Thymus (tissue), 11 donors: ENCODE measurements at regions not wholly inside any gene's neighbourhood (a gene's known extent, or its start where the extent isn't known, plus 50 kb on each side); places are given as distances from the start of the nearest gene placed in this dataset.

Source experiments
- DNase-seq, 9 donors: peaks; one replicate each; pipeline ENCODE4 v3.0.0-alpha.2; 2013; ENCODE audit warnings: low spot score in 9 of 9, low read depth in 6 of 9, missing footprints in 1 of 9
- H3K27ac ChIP-seq, 2 donors: one replicate each; pipeline ENCODE4 v1.5.1; 2013; ENCODE audit warnings: control low read depth in 1 of 2, low read depth in 1 of 2, low read length in 1 of 2, mild to moderate bottlenecking in 1 of 2, moderate library complexity in 1 of 2
- H3K27me3 ChIP-seq, 2 donors: one replicate each; pipeline ENCODE4 v1.5.1; 2013; ENCODE audit warnings: low read length in 1 of 2; ENCODE audit not compliant: control insufficient read depth in 2 of 2, insufficient read depth in 1 of 2
- H3K36me3 ChIP-seq, 2 donors: one replicate each; pipeline ENCODE4 v1.5.1; 2013; ENCODE audit warnings: low read length in 1 of 2, mild to moderate bottlenecking in 1 of 2, moderate library complexity in 1 of 2; ENCODE audit not compliant: control insufficient read depth in 2 of 2, insufficient read depth in 2 of 2
- H3K4me1 ChIP-seq, 2 donors: one replicate each; pipeline ENCODE4 v1.5.1; 2013; ENCODE audit warnings: low read length in 2 of 2; ENCODE audit not compliant: control insufficient read depth in 2 of 2, insufficient read depth in 2 of 2
- H3K4me3 ChIP-seq, 2 donors: one replicate each; pipeline ENCODE4 v1.5.1; 2013; ENCODE audit warnings: low read length in 2 of 2, control low read depth in 1 of 2, mild to moderate bottlenecking in 1 of 2
- H3K9me3 ChIP-seq, 2 donors: one replicate each; pipeline ENCODE4 v1.5.1; 2013; ENCODE audit warnings: low read length in 1 of 2, mild to moderate bottlenecking in 1 of 2; ENCODE audit not compliant: control insufficient read depth in 2 of 2, insufficient read depth in 1 of 2
- WGBS: extraction: QIAGEN DNeasy Blood & Tissue Kit; methylation state at CpG from one replicate; pipeline ENCODE4 v1.1.7; 2013; 5-methylcytosine and 5-hydroxymethylcytosine counted together
- donor health status: healthy.

DNA sequence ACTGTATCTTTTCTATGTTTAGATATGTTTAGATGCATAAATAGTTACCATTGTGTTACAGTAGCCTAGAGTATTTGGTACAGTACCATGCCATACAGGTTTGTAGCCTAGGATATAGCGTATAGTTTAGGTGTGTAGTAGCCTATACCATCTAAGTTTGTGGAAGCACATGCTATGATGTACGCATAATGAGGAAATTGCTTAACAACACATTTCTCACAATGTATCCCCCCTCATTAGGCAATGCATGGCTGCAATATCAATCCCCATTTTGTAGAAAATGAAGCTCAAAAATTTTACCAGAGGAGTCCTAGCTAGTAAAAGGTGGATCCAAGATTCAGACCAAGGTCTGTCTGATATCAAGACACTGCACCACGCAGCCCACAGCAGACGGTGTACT is 376.4 kb upstream of the NFE2L3 start:
- H3K36me3 ChIP-seq = no peaks in the 10 kb centered on the region
- no peaks in the 10 kb centered on the region for H3K9me3 ChIP-seq
- no peak for DNase-seq
- H3K27me3 ChIP-seq = no peaks in the 10 kb centered on the region
- H3K4me1 ChIP-seq = no peaks in the 10 kb centered on the region
- H3K4me3 ChIP-seq = no peak overlapping the region
- H3K27ac ChIP-seq = no peak overlapping the region
- WGBS = 96% methylated on average over 4 of the region's 4 CpGs

DNA sequence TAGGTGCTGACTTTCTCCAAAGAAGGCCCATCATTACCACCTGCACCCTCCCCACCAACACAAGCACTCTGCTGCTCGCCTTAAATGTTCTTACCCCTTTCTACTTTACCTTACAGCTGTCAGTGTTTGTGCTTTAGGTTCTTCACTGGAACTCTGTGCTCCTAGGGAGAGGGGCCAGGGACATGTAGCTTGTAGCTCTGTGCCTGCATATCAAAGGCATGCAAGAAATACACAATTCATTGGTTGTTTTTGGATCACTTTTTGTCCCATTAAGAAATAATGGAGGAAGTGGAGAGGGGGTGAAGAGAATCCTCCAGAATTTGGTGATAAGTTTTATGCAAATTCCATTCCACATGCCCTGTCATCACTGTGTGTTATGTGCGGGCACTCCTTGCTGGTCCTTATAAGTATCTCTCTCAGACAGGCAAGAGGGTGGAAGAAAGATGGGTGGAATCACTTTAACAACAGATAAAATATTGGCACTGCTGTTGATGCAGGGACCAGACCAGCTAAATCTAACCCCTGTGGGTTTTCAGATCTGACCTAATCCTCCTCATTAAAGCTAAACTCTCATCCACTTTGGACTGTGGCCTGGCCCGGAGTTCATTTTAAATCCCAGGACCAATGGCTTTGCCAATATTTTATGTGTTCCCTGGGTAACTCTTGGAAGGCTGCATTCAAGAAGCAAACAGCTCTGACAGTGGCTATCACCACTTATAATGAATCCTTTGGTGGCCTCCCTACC is 375.8 kb upstream of the NFE2L3 start:
- no peaks in the 10 kb centered on the region for H3K36me3 ChIP-seq
- no peaks in the 10 kb centered on the region for H3K9me3 ChIP-seq
- 95% methylated on average over 3 of the region's 3 CpGs for WGBS
- no peak overlapping the region for H3K27ac ChIP-seq
- H3K27me3 ChIP-seq = no peaks in the 10 kb centered on the region
- no peaks in the 10 kb centered on the region for H3K4me1 ChIP-seq
- no peak overlapping the region for H3K4me3 ChIP-seq
- DNase-seq = no peak

DNA sequence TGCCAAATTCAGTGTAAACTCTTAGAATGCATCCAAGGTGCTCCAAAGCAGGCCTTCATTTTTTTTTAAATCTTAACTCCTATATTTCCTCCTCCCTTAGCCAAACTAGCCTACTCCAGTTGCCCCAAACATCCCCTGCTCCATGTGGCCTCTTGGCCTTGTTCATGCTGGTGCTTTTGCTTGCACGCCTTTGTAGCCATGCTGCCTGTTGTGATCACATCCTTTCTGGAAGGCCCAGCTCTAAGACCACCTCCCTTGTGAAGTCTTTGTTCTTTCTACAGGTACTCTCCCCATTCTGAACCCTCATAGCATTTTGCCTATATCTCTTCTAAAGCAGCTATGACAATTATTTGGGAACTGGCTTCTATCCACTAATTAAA is 375.3 kb upstream of the NFE2L3 start:
- no peak for DNase-seq
- H3K4me1 ChIP-seq = no peaks in the 10 kb centered on the region
- no peak overlapping the region for H3K27ac ChIP-seq
- no peak overlapping the region for H3K4me3 ChIP-seq
- no peaks in the 10 kb centered on the region for H3K27me3 ChIP-seq
- H3K36me3 ChIP-seq = no peaks in the 10 kb centered on the region
- 96% methylated on average over 1 of the region's 1 CpG for WGBS
- H3K9me3 ChIP-seq = no peaks in the 10 kb centered on the region

DNA sequence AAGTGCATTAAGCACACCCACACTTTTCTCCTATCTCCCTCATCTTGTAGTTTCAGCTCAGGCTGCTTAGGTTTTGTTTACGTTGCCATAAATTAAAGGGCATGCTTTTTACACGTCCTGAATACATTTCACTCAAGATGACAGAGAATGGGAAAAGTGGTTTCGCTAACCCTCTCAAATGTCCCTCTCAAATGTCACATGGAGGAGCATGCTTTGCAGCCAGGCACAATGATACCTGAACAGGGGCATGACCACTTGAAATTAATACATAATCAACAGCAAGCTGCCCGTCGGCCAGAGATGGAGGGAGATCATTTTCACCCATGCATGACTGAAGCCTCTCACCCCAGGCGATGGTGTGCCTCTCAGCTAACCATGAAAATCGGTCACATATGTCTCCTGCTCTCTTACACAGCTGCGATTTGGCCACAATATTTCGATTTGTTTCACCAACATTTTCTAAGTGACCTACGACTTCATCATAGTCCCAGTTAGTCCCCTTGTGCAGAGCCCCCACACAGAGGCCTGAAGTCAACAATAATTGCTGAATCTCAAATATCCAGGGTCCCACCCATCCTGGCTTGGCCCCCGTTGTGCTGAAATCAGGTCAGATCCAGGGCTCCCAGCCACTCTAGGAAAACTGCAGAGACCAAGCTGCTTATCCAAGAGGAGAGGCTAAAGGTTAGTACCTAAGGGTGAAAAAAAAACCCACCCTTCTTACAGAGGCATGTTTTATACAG is 373.9 kb upstream of the NFE2L3 start:
- Histone ChIP-seq H3K9me3 (no peaks in the 10 kb centered on the region), H3K4me3 (no peak overlapping the region), H3K27ac (no peak overlapping the region), H3K36me3 (no peaks in the 10 kb centered on the region), H3K27me3 (no peaks in the 10 kb centered on the region), H3K4me1 (no peaks in the 10 kb centered on the region)
- 81% methylated on average over 11 of the region's 11 CpGs for WGBS
- no peak for DNase-seq

DNA sequence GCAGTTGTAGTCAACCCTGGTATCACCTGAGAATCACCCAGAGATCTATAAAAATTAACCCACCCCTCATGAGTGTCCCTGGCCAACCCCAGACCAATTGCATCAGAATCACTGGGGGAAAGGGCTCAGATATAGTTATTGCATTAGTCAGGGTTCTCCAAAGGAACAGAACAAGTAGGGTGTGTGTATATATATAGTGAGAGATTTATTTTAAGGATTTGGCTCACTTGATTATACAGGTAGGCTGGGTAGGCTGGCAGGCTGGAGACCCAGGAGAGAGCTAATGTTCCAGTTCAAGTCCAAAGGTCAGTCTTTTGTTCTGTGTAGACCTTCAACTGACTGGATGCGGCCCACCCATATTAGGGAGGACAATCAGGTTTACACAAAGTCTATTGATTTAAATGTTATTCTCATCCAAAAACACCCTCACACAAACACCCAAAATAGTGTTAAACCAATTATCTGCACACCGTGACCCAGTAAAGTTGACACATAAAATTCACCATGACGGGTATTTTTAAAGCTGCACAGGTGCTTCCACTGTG is 372.9 kb upstream of the NFE2L3 start:
- Histone ChIP-seq H3K4me3 (no peak overlapping the region), H3K27me3 (no peaks in the 10 kb centered on the region), H3K9me3 (no peaks in the 10 kb centered on the region), H3K36me3 (no peaks in the 10 kb centered on the region), H3K27ac (no peak overlapping the region), H3K4me1 (no peaks in the 10 kb centered on the region)
- 96% methylated on average over 3 of the region's 3 CpGs for whole genome bisulfite sequencing
- no peak for DNase-seq

DNA sequence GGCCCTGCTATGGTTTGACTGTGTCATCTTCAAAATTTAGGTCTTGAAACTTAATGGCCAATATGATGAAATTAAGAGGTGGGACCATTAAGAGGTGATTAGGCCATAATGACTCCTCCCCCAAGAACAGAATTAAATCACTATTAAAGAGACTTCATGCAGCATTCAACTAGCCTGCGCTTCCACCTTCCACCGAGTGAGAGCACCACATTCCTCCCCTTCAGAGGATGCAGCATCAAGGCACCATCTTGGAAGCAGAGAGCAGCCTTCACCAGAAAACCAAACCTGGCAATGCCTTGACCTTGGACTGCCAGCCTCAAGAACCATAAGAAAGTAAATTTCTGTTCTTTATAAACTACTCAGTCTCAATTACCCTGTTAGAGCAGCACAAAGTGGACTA is 371.1 kb upstream of the NFE2L3 start:
- no peak for DNase-seq
- no peaks in the 10 kb centered on the region for H3K9me3 ChIP-seq
- no peak overlapping the region for H3K4me3 ChIP-seq
- WGBS = 98% methylated on average over 2 of the region's 2 CpGs
- no peaks in the 10 kb centered on the region for H3K36me3 ChIP-seq
- H3K4me1 ChIP-seq = no peaks in the 10 kb centered on the region
- no peaks in the 10 kb centered on the region for H3K27me3 ChIP-seq
- no peak overlapping the region for H3K27ac ChIP-seq

DNA sequence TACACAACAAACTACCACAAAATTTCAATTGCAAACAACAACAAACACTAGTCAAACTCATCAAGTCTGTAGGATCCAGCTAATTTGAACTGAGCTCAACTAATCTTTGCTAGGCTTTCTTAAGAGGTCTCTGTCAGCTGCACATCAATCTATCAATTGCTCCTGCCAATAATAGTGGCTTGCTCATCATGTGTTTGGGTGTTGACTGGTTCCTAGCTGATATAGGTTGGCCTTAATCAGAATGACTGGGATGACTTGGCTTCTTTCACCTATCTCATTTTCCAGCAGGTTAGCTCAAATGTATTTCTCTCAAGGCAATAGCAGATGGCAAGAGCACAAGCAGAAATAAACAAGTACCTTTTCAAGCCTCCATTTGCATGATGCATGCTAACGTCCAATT is 370.3 kb upstream of the NFE2L3 start:
- Histone ChIP-seq H3K4me3 (no peak overlapping the region), H3K9me3 (no peaks in the 10 kb centered on the region), H3K27ac (no peak overlapping the region), H3K27me3 (no peaks in the 10 kb centered on the region), H3K36me3 (no peaks in the 10 kb centered on the region), H3K4me1 (no peaks in the 10 kb centered on the region)
- DNase-seq = no peak
- WGBS = 90% methylated on average over 1 of the region's 1 CpG

DNA sequence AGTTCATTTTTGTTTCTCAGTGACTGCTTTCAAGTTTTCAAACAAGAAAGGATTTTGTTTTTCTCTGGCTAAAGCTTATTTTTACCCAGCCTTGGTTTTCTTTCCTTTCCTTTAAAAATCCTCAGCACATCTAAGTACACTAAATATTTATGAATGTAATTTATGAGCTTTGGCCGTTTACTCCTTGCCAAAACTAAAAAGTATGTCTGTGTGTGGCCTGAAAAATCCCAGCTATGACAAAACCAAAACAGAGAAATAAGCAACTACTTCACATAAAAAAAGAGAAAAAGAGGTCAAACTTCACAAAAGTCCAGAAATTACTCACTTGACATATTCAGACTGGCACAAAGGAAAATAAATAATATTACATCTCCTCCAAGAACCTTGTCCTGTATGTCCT is 365.1 kb upstream of the NFE2L3 start:
- no peaks in the 10 kb centered on the region for H3K9me3 ChIP-seq
- H3K27me3 ChIP-seq = no peaks in the 10 kb centered on the region
- no peak overlapping the region for H3K27ac ChIP-seq
- H3K4me3 ChIP-seq = no peak overlapping the region
- WGBS = 63% methylated on average over 1 of the region's 1 CpG
- no peaks in the 10 kb centered on the region for H3K4me1 ChIP-seq
- H3K36me3 ChIP-seq = no peaks in the 10 kb centered on the region
- no peak for DNase-seq

DNA sequence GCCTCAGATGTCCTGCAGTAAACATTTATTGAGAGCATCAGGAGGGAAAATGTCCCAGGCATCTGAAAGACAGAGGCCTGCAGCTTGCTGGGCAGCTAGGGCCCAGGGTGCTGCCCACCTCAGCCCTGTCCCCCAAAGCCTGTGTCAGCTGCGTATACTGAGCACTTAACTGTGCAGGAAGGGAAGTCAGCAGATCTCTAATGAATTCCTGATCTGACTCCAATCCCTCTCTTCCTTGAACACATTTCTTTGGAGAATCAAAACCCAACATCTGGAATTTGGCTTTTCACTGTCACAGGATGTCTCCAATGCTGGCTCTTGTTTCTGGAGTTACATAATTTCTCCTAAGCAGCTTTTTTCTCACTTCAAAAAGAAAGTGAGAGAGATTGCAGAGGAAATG is 364.7 kb upstream of the NFE2L3 start:
- H3K4me3 ChIP-seq = no peak overlapping the region
- no peak overlapping the region for H3K27ac ChIP-seq
- no peaks in the 10 kb centered on the region for H3K4me1 ChIP-seq
- H3K9me3 ChIP-seq = no peaks in the 10 kb centered on the region
- H3K27me3 ChIP-seq = no peaks in the 10 kb centered on the region
- no peaks in the 10 kb centered on the region for H3K36me3 ChIP-seq
- 96% methylated on average over 1 of the region's 1 CpG for WGBS
- DNase-seq = no peak
